Omental fat pad (tissue), 3 donors: ENCODE measurements at regions not wholly inside any gene's neighbourhood (a gene's known extent, or its start where the extent isn't known, plus 50 kb on each side); places are given as distances from the start of the nearest gene placed in this dataset.

ENCODE experiments used
- ATAC-seq: fragments of 150-250 bp; one replicate; pipeline ENCODE4 v1.9.1; 2016; ENCODE audit warnings: mild to moderate bottlenecking, moderate library complexity; ENCODE audit not compliant: low FRiP score
- DNase-seq: peaks from one replicate; pipeline ENCODE4 v3.0.0-alpha.2; 2019; ENCODE audit warnings: low spot score
- TF ChIP-seq, protein P1 (sequence below), 3 donors: fragments of 450-650 bp; IDR thresholded peaks; one replicate each; pipeline ENCODE4 v1.5.1; 2016 to 2017; ENCODE audit warnings: antibody characterized with exemption in 3 of 3, mild to moderate bottlenecking in 3 of 3, moderate library complexity in 2 of 3

DNA sequence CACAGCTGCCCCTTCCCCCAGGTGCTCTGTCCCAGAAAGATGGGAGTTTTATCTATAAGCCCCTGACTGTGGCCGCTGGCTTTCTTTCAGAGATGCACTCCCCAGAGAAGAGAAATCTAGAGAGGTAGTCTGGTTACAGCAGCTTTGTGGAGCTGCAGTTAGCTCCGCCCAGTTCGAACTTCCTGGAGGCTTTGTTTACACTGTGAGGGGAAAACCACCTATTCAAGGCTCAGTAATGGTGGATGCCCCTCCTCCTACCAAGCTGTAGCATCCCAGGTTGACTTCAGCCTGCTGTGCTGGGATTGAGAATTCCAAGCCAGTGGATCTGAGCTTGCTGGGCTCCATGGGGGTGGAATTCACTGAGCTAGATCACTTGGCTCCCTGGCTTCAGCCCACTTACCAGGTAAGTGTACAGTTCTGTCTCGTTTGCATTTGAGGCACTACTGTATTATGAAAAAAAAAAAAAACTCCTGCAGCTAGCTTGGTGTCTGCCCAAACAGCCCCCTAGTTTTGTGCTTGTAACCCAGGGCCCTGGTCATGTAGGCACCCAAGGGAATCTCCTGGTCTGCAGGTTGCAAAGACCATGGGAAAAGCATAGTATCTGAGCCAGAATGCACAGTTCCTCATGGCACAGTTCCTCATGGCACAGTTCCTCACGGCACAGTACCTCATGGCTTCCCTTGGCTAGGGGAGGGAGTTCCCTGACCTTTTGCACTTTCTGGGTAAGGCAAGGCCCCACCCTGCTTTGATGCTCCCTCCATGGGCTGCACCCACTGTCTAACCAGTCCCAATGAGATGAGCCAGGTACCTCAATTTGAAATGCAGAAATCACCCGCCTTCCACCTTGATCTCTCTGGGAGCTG lies 275.0 kb downstream of the CENPW start:
- TF ChIP-seq, protein P1, sequence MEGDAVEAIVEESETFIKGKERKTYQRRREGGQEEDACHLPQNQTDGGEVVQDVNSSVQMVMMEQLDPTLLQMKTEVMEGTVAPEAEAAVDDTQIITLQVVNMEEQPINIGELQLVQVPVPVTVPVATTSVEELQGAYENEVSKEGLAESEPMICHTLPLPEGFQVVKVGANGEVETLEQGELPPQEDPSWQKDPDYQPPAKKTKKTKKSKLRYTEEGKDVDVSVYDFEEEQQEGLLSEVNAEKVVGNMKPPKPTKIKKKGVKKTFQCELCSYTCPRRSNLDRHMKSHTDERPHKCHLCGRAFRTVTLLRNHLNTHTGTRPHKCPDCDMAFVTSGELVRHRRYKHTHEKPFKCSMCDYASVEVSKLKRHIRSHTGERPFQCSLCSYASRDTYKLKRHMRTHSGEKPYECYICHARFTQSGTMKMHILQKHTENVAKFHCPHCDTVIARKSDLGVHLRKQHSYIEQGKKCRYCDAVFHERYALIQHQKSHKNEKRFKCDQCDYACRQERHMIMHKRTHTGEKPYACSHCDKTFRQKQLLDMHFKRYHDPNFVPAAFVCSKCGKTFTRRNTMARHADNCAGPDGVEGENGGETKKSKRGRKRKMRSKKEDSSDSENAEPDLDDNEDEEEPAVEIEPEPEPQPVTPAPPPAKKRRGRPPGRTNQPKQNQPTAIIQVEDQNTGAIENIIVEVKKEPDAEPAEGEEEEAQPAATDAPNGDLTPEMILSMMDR (IDR thresholded peaks at IDR 0.05) = no peak
- DNase-seq (no peak), ATAC-seq (no peak)

DNA sequence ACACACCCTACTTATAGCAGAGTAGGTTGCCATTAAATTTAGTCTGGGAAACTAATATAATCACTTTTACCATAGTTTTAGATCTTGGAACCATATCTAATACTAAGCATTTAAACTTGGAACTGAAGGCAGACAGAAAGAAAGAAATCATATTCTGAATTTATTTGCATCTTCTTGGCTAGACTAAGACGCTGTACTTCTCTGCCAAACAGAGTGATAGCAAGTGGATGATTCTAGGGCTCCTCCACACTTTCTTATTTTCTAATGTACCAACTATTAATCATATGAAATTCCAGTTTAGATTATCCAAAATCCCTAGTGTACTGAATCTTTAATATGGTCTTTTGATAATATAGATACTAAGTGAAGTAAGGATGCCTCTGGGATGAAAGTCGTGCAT lies 277.0 kb downstream of the CENPW start:
- no peak for DNase-seq
- TF ChIP-seq, protein P1 (IDR thresholded peaks at IDR 0.05) = no peak

DNA sequence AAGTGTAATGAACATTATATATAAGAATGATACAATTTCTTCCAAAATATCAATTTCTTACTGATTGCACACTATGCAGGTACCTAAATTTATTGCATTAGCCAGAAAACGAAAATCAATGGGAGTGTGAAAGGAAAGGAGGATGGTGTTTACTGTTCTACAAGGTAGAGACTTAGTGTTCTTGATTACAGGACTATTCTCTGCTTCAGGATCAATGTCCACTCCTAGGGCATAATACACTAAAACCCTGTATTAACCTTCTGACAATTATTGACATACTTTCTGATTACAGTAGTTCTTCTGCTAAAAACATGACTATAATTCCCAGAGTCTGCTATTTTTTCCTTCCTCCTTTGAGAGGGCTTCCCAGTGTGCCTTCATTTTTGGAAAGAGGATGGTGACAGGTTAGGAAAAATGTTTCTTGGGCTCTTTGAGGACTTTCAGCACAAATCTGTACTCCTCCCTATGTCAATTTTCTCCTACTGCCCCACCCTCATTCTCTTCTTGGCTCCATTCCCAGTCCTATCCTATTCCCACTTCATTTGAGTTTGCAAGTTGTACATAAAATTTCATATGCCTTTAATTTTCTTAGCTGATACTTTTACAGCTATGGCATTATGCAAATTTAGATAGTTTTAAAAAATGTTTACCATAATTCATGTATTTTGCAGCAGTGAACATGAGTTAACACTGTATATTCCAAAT lies 278.9 kb downstream of the CENPW start:
- no peak for DNase-seq
- TF ChIP-seq, protein P1 (IDR thresholded peaks at IDR 0.05) = no peak
- ATAC-seq = no peak

More for the DNA sequence above, 277.0 kb downstream of the CENPW start:
- no peak for ATAC-seq

DNA sequence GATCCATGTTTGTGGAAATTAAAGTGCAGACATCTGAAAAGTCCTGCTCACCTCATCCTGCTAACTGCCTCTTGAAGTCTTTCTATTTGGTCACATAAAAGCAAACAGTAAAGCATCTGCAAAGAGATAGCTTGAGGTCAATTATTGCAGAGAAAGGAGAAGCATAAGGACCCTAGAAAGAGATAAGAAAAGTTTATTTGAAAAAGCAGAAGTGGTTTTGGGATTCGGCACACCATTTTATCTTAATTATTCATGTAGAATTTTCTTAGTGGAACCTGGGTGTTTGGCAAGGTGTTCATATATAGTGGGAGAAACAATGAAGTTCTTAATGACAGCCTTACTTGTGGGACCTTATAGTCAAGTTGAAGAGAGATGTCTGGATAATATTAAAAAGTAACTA lies 280.8 kb downstream of the CENPW start:
- TF ChIP-seq, protein P1 (IDR thresholded peaks at IDR 0.05) = no peak
- DNase-seq (no peak), ATAC-seq (no peak)

DNA sequence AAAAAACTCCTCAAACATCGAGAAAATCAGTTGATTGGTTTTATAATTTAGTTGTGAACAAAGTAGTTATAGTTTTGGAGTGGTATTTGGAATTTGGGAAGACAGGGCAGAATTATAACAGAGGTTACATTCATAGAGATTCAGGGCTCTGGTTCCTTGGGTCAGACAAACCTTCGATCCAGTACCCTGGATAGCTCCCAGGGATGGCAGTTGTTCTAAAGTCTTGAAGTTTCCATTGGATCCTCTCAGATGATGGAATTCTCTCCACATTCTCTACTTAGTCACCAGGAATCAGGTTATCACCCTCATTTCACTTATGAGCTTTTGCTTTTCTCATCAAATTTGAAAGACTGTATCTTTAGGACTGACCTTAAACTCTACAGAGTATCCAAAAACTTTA lies 285.1 kb downstream of the CENPW start:
- DNase-seq (no peak), ATAC-seq (no peak)
- TF ChIP-seq, protein P1 (IDR thresholded peaks at IDR 0.05) = no peak

DNA sequence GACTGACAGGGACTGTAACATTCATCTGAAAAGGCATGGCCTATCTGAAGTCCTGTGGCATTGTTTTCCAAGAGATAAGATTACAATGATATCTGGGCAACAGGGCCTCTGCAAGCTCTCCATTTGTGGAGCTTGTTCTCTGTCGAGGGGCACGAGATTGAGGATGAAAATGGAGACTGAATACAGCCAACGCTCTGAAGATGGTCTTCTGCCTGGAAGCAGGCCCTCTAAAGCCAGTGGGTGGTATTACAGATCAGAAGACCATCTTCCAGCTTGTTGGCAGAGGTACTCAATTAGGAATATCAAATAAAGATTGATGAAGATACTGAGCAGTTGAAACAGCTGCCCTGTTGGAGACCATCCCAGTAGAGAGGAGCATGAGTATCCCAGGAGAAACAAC lies 288.2 kb downstream of the CENPW start:
- TF ChIP-seq, protein P1 (IDR thresholded peaks at IDR 0.05) = no peak
- DNase-seq (no peak), ATAC-seq (no peak)
